DMS79 (cell line): ENCODE measurements at regions not wholly inside any gene's neighbourhood (a gene's known extent, or its start where the extent isn't known, plus 50 kb on each side); places are given as distances from the start of the nearest gene placed in this dataset.
"Not testable (repeated sequence)": the region's sequence is repeated elsewhere in the genome, so short reads cannot be mapped to it uniquely, and the experiment has no call there.

Experiments used
- DNase-seq: peaks from one replicate; lab custom pipeline; 2025; lab: John Stamatoyannopoulos, UW

DNA sequence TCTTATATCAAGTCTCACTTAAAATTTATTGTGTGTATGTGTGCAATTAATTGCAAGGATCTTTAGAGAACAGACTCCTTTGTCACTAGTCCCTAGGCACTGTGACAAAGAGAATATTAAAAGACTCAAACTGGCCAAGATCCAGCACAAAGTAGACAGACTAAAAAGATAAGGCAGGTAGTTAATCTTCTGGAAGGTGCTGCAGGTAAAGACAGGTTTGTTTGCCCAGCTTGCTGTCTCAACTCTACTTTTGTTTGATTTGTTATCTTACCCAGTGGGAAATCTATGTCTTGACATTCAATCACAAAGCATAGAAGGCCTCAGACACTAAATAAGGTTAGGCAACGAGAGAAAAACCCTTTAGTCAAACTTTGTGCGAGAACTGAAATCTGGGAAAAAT is 807.9 kb upstream of the LRRN3 start:
- DNase-seq, result no peak

- no peak for DNase-seq
Observed at GRCh38 chr7:110291430-110291829, 799.5 kb upstream of the LRRN3 start.

DNA sequence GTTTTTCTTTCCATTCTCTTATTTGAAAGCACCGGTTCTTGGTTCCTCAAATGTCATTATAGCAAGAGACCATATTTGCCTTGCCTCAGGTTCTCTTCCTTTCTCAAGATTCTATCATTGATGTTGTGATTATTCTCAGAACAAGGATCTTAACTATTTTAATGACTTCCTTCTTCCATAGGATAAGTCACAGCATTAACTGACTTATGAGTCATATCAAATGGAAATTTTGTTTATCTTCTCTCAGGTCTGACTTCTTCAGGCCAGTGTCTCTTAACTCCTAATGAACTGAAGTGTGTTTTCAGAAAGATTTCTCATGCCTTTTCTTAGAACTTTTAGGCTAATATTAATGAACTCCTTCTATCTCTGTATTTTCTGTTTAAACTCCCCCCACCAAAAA is 794.6 kb upstream of the LRRN3 start:
- DNase-seq, result no peak

DNA sequence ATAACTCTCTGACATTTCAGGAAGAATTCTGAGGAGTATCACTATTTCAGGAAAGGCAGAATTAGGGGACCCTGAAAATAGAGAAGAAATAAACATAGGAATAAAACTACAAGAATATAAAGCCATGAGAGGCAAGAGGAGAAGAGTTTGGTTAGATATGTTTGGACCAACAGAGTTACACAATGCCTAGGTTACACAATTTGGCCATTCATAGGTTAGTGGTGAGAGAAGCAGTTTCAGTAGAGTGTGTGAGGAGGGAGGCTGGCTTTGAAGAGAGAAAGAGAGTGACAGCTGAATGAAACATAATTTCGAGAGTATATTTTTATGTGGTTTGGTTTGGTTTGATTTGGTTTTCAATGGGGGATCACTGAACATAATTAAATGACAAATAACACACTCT is 783.2 kb upstream of the LRRN3 start:
- DNase-seq, result no peak

- no peak for DNase-seq
Observed at GRCh38 chr7:110308791-110309190, 782.1 kb upstream of the LRRN3 start.

- no peak for DNase-seq
Observed at GRCh38 chr7:110309941-110310340, 781.0 kb upstream of the LRRN3 start.

DNA sequence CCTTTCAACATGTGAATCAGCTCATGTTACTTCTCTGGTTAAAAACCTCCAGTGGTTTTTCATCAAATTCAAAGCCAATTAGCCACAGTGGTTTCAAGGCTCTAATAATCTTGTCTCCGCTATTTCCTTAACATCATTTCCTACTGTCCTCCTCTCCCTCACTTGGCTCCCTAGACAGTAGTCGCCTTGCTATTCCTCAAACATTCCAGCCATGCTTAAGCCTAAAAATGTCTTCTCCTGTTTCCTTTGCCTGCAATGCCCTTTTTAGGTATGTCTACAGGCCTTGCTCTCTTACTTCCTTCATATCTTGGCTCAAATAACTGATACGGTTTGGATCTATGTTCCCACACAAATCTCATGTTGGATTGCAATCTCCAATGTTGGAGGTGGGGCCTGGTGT is 779.4 kb upstream of the LRRN3 start:
- DNase-seq, result no peak

- DNase-seq, result no peak
Observed at GRCh38 chr7:110317541-110318265, 773.2 kb upstream of the LRRN3 start.

DNA sequence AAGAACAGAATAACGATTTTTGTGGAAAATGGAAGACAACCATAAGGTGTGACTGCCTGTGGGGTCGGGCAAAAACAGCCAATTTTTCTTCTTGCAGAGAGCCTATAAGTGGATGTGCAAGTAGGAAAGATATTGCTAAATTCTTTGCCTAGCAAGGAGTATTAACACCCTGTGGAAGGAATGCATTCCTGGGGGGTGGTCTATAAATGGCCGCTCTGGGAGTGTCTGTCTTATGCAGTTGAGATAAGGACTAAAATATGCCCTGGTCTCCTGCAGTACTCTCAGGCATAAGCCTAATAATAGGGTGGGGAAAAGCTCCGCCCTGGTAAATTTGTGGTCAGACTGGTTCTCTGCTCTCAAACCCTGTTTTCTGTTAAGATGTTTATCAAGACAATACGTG is 770.6 kb upstream of the LRRN3 start:
- not testable (repeated sequence) for DNase-seq

GRCh38 chr7:110322796-110323195 is 768.1 kb upstream of the LRRN3 start:
- no peak for DNase-seq

DNA sequence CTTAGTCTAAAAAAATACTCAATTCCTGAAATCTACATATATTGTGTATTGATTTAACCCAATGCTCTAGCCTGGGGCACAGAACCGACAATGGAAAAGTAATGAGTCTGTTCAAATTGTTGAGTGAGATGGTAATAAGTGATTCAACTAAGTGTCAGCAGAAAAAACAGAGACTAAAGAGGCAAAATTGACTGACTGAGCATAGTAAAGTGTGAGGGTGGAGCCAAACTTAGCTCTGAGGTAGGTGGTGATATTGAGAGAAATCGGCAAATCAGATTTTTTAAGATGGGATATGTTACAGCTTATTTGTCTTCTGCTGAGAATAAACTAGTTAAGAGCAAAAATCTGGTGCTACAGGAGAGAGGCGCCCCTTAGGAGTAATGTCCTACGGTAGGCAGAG is 764.0 kb upstream of the LRRN3 start:
- DNase-seq, result no peak

DNA sequence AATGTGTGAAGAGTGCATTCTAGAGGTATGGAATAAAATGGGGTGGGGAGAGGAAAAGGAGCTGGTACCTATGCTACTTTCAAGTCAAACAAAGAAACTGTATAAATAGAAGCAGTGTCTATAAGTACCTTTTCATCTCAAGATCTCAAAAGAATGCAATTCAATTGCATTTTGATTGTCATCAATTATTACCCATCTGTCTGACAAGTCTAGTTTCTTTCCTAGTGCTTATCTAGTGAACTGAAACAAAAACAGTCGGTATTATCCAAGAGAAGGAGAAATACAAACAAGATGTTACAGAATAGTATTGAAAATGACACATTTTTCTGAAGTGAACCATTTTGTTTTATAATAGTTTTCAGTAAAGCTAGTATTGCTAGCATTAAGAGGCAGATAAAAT is 754.5 kb upstream of the LRRN3 start:
- DNase-seq, result no peak

DNA sequence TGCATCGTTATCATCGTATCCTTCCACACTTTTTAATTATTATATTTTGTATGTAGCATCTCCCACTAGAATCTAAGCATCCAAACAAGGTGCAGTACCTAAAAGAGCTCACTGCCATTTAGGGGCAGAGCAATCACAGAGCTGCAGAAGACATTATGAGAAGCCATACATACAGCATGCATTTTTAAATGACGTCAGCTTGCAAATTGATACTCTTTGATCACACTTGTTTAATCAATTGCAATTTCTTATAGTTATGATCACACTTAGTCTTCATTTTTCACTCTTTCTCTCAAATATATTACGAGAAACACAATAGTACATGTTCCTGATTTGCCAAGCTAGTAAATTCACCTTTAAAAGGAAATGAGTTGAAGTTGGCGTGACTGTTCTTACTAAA is 753.3 kb upstream of the LRRN3 start:
- no peak for DNase-seq

DNA sequence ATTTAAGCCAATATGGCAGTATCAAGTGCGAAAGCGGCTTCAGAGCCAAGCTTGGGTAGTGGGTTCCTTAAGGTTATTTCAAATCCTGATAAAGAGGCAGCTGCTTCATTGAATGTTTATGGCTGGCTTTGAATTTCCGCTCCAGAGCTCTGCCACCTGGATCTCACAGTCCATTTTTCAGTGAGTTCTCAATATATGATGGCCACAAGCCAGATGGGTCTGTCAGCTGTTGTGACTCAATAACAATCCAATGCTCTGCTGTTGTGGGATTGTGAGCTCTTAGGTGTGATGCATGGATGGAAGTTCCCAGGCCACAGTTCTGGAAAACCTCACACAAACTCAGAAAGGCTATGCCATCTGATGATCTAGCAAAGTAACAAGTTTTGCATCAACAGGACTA is 743.8 kb upstream of the LRRN3 start:
- DNase-seq, result no peak

DNA sequence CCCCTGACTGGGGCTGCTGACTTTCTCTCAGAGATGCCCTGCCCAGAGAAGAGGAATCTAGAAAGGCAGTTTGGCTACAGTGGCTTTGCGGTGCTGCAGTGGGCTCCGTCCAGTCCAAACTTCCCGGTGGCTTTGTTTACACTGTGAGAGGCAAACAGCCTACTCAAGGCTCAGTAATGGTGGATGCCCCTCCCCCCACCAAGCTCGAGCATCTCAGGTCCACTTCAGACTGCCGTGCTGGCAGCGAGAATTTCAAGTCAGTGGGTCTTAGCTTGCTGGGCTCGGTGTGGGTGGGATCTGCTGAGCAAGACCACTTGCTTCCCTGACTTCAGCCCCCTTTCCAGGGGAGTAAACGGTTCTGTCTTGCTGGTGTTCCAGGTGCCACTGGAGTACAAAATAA is 734.5 kb upstream of the LRRN3 start:
- DNase-seq, result no peak

GRCh38 chr7:110358028-110358427 is 732.9 kb upstream of the LRRN3 start:
- no peak for DNase-seq

- no peak for DNase-seq
Observed at GRCh38 chr7:110371709-110372108, 719.2 kb upstream of the LRRN3 start.

GRCh38 chr7:110372685-110373084 is 718.2 kb upstream of the LRRN3 start:
- no peak for DNase-seq

DNA sequence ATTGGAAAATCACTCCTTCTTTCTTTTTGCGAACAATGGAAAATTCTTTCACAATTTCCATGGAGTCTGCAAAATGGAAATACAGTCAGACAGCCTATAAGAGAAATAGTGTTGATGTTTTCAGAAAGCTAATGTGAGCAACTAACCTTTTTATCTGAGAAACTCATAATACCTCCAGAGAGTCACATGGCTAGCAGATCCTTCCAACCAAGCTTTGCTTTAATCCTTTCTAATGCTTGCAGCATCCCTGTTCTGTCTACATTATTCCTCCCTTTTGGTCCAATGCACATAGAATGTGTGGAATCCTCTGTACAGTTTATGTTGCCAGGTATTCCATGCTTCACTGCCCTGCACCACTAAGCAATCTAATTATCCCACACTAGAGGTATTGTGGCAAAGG is 717.5 kb upstream of the LRRN3 start:
- DNase-seq, result peak; percentile 7

GRCh38 chr7:110373859-110374258 is 717.1 kb upstream of the LRRN3 start:
- DNase-seq, result no peak

DNA sequence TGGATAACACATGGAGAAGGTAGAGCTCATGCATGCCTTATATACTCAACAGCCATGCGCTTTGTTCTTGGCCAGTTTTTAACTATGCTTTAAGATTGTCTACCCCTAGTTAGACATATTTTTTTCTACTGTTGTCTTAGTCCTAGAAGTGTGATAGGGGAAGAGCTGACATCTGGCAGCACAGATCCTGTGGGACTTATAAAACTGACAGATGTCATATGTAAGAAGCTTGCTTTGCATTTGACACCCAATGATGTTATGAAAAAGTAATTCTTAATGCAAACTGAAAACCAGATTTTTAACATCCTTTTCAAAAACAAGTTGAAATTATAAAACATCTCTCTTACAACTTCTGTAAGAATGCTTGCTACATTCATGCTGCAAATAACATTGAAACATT is 715.9 kb upstream of the LRRN3 start:
- no peak for DNase-seq

DNA sequence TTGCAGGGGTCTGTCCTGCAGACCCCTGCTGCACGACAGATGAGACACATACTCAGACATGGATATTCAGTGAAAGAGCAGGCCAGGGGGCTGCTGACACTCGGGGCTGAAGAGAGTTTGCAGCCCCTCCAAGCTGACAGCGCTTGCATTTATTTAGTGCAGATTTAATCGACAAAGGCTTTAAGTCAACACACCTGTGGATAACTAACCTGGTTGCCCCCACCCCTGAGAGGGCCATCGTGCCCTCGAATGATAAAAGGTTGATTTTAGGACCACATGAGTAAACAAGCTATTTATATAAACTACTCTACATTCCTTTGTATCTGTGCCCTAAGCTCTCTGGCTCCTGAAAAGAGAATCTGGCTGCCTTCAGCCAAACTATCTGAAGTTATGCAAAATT is 708.2 kb upstream of the LRRN3 start:
- no peak for DNase-seq

- no peak for DNase-seq
Observed at GRCh38 chr7:110386006-110386405, 704.9 kb upstream of the LRRN3 start.

GRCh38 chr7:110386913-110387312 is 704.0 kb upstream of the LRRN3 start:
- no peak for DNase-seq

- no peak for DNase-seq
Observed at GRCh38 chr7:110387689-110388088, 703.2 kb upstream of the LRRN3 start.
